Gastrocnemius medialis (tissue), 4 donors: ENCODE measurements at regions not wholly inside any gene's neighbourhood (a gene's known extent, or its start where the extent isn't known, plus 50 kb on each side); places are given as distances from the start of the nearest gene placed in this dataset.

Experiments
- POLR2A ChIP-seq, 2 donors: fragments of 450-650 bp; IDR thresholded peaks; one replicate each; pipeline ENCODE4 v1.6.1; 2017; ENCODE audit warnings: antibody characterized with exemption in 2 of 2, mild to moderate bottlenecking in 2 of 2, moderate library complexity in 2 of 2
- TF ChIP-seq, protein P1 (sequence below), 5 experiments: fragments of 450-650 bp in 3 of 5; fragments of 200-600 bp in 2 of 5; sonication (generic) in 2 of 5; IDR thresholded peaks in 4 of 5; conservative IDR thresholded peaks in 1 of 5; 1 replicate in 4 of 5; 2 replicates in 1 of 5; pipeline ENCODE4 v1.5.1; 2016 to 2019; ENCODE audit warnings: antibody characterized with exemption in 5 of 5, mild to moderate bottlenecking in 3 of 5, moderate library complexity in 3 of 5

DNA sequence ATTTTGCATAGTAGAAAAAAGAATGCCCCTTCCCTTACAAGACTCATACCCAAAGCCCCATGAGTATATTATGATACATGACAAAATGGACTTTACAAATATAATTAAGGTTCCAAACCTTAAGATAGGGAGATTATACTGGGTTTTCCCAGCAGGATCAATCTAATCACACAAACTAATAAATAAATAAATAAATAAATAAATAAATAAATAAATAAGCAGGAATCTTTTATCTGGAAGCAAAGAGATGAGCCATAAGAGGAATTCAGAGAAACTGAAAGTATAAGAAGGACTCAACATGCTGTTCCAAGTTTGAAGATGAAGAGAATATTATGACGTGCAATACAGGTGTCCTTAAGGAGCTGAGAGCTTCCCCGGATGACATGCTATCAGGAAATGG, 1174.5 kb downstream of the DTWD2 start:
- TF ChIP-seq, protein P1, sequence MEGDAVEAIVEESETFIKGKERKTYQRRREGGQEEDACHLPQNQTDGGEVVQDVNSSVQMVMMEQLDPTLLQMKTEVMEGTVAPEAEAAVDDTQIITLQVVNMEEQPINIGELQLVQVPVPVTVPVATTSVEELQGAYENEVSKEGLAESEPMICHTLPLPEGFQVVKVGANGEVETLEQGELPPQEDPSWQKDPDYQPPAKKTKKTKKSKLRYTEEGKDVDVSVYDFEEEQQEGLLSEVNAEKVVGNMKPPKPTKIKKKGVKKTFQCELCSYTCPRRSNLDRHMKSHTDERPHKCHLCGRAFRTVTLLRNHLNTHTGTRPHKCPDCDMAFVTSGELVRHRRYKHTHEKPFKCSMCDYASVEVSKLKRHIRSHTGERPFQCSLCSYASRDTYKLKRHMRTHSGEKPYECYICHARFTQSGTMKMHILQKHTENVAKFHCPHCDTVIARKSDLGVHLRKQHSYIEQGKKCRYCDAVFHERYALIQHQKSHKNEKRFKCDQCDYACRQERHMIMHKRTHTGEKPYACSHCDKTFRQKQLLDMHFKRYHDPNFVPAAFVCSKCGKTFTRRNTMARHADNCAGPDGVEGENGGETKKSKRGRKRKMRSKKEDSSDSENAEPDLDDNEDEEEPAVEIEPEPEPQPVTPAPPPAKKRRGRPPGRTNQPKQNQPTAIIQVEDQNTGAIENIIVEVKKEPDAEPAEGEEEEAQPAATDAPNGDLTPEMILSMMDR (IDR thresholded peaks at IDR 0.05 in 4 of 5, conservative IDR thresholded peaks at IDR 0.05 in 1 of 5): no peak
- no peak for TF ChIP-seq POLR2A (IDR thresholded peaks at IDR 0.05)
